GM18870 (cell line): ENCODE measurements at regions not wholly inside any gene's neighbourhood (a gene's known extent, or its start where the extent isn't known, plus 50 kb on each side); places are given as distances from the start of the nearest gene placed in this dataset.
"Not testable (repeated sequence)": the region's sequence is repeated elsewhere in the genome, so short reads cannot be mapped to it uniquely, and the experiment has no call there.

Source experiments
- ATAC-seq: cut with Tn5 transposase; IDR thresholded peaks from one replicate; pipeline ENCODE4 v1.9.1; 2021; ENCODE audit warnings: moderate library complexity; ENCODE audit not compliant: unreplicated experiment

GRCh38 chr21:24420689-24421088 is 1186.6 kb downstream of the MRPL39 start:
- ATAC-seq = peak; percentile 73

GRCh38 chr21:24419641-24420040 is 1187.6 kb downstream of the MRPL39 start:
- ATAC-seq = not testable (repeated sequence)

GRCh38 chr21:24418671-24419070 is 1188.6 kb downstream of the MRPL39 start:
- ATAC-seq = no peak

GRCh38 chr21:24411429-24411828 is 1195.9 kb downstream of the MRPL39 start:
- ATAC-seq = no peak

DNA sequence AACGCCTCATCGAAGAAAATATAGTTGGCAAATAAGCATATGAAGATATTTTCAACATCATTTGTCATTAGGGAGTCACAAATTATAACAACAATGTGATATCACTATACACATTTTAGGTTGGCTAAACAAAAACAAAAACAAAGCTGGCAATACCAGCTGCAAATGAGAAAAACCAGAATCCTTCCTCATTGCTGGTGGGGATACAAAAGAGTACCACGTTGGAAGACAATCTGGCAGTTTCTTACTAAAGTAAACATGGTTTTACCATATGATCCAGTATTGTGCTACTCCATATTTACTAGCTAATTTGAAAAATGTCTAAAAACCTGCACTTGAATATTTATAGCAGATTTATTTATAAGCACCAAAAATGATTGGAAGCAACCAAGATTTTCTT is 1204.1 kb downstream of the MRPL39 start:
- ATAC-seq = no peak

GRCh38 chr21:24395320-24395923 is 1211.9 kb downstream of the MRPL39 start:
- ATAC-seq = no peak

DNA sequence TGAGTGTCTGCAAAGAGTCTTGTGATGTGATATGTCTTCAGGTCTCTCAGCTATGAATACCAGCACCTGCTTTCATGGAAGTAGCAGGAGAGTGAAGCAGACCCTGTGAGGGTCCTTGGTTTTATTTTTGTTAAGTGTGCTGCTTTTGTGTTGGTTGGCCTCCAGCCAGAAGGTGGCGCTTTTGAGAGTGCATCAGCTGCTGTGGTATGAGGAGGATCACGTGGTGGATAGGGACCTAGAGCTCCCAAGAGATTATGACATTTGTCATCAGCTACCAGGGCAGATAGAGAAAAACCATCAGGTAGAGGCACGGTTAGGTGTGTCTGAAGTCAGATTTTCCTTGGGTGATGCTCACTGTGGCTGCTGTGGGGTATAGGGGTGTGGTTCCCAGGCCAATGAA is 1232.1 kb downstream of the MRPL39 start:
- peak; percentile 65 for ATAC-seq

GRCh38 chr21:24372506-24372905 is 1234.8 kb downstream of the MRPL39 start:
- no peak for ATAC-seq

DNA sequence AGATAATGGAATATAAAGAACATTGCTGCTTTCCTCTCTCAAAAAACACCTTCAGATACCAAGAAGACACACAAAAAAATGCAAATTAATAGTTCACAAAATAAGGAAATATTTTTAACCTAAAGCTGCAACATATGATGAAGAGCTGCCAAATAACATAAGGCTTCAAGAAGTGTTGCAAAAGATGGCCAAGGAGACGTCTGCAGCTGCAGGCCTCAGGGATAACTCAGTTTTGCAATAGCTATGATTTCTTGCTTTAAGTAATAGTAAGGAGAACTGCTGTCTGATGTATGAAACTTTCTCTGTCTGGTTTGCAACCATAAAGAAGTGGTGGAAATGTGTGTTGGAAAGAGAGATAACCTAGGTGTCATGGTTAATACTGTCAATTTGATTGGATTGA is 1237.5 kb downstream of the MRPL39 start:
- no peak for ATAC-seq

GRCh38 chr21:24369278-24369677 is 1238.0 kb downstream of the MRPL39 start:
- no peak for ATAC-seq

DNA sequence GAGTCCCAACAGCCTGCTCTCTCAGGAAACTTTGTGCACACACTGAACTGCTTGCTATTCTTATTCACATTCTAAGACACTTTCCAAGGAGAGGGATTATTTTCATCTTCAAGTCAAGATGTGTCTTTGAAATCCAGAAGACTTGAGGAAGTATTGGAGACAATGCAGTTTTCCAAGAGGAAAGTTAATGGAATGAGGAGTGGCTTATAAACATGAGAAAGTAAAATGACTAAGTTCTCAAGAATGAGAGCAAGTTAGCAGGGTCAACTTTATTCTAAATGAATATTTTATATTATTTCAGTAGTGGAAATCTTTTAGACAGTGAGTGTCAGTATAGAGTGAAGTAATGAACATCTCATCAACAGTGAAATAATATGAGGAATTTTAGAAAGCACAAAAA is 1239.3 kb downstream of the MRPL39 start:
- no peak for ATAC-seq

DNA sequence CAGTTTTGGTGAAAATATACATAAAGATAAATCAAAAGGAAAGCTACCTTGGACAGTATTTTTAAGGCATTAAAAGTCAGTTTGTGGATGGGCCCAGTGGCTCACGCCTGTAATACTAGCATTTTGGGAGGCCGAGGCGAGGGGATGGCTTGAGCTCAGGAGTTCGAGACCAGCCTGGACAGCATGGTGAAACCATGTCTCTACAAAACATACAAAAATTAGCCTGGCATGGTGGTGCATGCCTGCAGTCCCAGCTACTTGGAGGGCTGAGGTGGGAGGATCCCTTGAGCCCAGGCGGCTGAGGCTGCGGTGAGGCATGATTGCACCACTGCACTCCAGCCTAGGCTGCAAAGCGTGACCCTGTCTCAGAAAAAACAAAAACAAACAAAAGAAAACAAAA is 1253.8 kb downstream of the MRPL39 start:
- ATAC-seq = no peak

DNA sequence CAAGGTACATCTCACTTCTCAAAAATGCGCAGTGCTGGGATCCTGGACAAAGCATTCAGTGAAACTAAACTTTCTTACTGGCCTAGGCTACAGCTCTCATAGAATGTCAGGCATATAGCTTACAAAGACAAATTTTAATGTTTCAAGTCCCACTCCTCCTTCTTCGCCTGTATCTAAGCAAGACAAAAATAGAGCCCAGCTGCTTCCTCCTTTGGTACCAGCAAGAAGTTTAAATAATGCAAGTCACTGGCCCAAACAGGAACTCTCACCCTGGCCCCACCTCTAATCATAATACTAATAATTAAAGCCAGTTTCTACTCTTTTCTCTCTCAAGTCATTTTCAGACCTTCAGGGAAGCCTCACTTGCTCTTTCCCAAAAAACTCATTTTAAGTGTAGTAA is 1267.9 kb downstream of the MRPL39 start:
- no peak for ATAC-seq

- no peak for ATAC-seq
Measured at GRCh38 chr21:24336491-24336890, 1270.8 kb downstream of the MRPL39 start.

DNA sequence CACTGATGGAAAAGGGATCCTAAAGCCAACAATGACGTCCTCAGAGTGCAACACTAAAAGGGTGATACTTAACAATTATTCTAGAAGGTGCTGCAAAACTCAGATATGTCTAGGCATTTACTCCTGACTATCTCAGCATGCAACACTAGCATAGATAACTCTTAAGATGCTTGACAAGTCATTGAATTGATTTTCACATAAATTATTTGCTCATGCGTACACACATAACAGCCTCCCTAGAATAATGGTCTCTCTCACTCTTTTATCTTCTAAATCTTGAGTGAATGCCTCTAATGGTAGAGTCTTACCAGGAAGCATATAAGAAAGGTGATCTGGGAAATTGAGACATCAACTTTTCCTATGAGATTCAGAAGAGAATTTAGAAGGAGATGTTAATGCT is 1283.7 kb downstream of the MRPL39 start:
- no peak for ATAC-seq

DNA sequence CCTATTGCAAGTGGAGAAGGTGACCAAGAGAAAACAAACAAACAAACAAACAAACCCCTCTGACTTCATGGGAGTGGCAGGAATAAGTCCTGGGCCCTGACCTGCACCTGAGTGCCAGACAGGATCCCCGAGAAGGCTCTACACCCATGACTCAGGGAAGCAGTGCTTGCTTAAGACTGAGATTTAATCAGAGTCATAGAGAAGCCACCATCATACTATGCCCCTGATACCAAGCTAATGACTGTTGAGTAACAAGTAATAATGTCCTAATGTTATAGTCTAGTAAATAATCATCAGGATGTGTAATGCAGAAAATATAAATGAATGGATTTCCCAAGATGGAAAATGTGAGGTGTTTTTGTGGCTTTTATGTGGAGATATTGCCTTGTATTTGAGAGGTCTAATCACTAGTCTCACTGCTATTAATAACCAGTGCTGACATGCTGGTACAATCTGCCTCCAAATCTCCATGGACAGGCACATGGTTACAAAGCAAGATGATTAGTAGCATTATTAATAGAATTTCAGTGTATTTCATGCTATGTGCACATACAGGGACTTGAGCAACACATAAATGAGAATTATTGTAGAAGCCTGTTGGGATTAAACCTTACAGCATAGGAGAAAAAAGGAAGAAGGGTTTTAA is 1290.9 kb downstream of the MRPL39 start:
- ATAC-seq = no peak

GRCh38 chr21:24310788-24311187 is 1296.5 kb downstream of the MRPL39 start:
- no peak for ATAC-seq

DNA sequence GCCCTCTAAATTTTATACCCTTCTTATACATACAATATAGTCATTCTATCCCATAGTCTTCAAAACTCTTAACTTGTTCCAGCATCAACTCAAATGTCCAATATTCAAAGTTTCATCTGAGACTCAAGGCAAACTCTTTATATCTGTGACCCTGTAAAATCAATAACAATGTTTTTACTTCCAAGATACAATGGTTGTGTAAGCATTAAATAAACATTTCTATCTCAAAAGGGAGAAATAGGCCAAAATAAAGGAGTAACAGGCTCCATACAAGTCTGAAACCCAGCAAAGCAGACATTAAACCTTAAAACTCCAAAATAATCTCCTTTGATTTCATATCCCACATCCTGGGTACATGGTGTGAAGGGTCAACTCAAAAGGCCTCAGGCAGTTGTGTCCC is 1299.1 kb downstream of the MRPL39 start:
- ATAC-seq = no peak

DNA sequence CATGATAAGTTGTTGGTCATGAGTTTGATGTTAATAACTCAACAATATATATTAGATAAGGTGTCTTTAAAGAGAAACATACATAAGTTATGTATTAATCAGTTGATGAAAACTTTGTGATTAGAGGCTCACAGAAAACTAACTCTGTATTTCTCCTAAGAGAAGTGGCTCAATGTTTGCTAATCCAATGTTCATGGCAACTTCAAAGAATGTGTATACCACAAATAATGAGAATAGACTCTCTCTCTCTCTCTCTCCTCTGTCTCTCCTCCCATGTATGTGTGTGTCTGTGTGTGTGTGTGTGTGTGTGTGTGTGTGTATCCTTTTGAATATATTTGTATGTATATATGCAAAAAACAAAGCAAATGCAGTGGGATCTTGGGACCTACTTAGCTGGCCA is 1304.9 kb downstream of the MRPL39 start:
- no peak for ATAC-seq

DNA sequence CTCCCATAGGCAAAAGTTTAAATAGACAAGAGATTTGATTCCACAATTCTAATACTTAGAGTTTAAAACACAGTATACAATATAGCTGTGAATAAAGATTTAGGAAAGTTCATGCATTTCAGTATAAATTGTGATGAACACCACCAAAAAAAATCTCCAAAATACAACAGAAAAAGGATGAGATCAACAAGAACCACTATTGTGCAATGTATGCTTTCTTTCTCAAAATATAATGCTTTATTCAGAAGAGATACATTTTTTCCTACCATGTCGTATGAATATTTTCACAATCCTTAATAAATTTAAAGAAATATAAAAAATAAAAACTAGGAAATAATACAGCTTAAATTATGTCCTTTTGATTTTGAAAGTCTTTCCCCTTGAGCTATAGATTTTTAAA is 1309.2 kb downstream of the MRPL39 start:
- ATAC-seq = no peak

DNA sequence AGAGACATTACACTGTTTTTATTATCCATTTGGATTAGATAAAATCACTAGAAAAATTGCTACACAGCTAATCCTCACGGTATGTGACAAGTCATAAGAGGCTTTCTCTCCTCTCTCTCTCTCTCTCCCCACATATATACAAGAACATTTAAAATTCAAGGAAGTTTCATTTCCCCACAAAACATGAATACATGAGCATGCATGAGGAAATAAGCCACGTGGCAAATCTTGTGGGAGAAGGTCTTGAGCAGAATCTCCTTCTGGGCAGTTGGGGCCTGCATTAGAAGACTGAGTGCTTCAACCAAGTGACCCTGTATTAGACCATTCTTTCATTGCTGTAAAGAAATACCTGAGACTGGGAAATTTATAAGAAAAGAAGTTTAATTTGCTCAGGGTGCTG is 1313.1 kb downstream of the MRPL39 start:
- ATAC-seq = no peak

DNA sequence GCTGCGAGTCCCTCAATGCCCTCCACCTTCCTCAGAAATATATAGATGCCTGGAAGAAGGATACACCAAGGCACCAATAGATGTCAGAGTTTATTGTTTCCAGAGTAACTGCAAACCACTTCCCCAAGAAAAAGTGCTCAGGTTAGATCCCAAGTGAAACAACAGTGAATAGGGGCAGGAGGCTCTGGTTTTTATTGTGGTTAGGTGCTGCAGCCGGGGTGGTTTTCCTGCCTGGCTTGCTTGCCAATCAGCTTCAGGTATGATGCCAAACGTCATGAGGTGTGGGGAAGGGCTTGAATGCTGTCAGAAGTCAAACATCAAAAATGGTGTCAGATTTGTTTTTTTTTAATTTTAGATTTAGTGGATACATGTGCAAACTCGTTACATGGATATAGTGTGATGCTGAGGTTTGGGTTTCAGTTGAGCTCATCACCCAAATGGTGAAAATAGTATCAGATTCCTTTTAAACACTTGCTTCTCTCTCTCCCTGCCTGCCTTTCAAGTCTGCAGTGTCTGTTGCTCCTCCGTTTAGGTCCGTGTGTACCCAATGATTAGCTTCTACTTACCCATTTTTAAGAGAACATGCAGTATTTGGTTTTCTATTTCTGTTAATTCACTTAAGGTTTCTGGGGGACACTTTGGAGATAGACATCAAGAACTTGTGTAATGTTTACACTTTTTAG is 1317.0 kb downstream of the MRPL39 start:
- no peak for ATAC-seq
